C4-2B (cell line): ENCODE measurements at regions not wholly inside any gene's neighbourhood (a gene's known extent, or its start where the extent isn't known, plus 50 kb on each side); places are given as distances from the start of the nearest gene placed in this dataset.

Experiments
- ZFX ChIP-seq: fragments of 450-650 bp; IDR thresholded peaks from 2 replicates; pipeline ENCODE4 v1.6.1; 2017
- TF ChIP-seq, protein P1 (sequence below): fragments of 450-650 bp; conservative IDR thresholded peaks from 2 replicates; pipeline ENCODE4 v1.5.1; 2017; ENCODE audit warnings: mild to moderate bottlenecking

DNA sequence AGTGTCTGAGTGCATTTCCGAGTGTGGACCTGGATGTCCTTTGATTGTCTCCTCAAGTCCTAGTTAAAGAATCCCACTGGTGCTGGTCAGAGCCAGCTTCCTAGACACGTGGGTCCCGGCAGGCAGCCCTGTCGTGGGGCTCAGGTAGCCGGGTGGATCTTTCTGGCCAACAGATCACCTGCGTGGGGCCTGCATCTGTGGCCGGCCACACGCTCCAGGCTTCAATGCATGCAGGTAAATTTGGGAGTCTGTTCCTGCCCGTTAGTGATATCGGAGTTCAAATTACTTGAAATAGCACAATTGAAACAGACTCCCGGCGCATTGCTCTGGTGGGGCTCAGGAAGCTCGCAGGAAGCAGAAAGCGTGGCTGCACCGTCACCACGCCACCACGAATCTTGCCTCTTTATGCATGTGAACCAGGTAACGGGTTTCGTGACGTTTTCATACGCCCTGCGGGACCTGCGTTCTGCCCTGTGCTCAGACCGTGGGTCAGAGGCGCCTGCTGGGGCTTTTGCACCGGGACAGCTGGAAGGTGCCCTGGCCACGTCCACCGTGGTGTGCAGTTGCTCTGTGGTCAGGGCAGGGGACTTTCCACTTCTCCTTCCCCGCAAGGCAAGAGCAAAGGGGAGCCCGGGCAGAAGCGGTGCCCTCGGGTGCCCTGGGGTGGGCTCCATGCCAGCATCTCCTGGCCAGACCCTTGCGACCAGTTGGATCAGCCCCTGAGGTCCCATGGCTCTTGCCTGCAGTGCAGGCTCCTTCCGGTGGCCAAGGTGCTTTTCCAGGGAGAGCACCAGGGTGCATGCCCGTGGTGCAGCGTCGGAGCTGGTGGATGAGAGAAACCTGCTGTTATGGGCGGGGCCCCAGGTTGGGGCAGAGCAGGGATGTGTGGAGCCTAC is 803.5 kb downstream of the BRD1 start:
- TF ChIP-seq, protein P1, sequence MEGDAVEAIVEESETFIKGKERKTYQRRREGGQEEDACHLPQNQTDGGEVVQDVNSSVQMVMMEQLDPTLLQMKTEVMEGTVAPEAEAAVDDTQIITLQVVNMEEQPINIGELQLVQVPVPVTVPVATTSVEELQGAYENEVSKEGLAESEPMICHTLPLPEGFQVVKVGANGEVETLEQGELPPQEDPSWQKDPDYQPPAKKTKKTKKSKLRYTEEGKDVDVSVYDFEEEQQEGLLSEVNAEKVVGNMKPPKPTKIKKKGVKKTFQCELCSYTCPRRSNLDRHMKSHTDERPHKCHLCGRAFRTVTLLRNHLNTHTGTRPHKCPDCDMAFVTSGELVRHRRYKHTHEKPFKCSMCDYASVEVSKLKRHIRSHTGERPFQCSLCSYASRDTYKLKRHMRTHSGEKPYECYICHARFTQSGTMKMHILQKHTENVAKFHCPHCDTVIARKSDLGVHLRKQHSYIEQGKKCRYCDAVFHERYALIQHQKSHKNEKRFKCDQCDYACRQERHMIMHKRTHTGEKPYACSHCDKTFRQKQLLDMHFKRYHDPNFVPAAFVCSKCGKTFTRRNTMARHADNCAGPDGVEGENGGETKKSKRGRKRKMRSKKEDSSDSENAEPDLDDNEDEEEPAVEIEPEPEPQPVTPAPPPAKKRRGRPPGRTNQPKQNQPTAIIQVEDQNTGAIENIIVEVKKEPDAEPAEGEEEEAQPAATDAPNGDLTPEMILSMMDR = no peak
- no peak for TF ChIP-seq ZFX
